Osteocyte (in vitro differentiated cells): ENCODE measurements at regions not wholly inside any gene's neighbourhood (a gene's known extent, or its start where the extent isn't known, plus 50 kb on each side); places are given as distances from the start of the nearest gene placed in this dataset.

ENCODE experiments used
- DNase-seq: peaks from one replicate; pipeline ENCODE4 v3.0.0; 2021; ENCODE audit warnings: mixed read lengths; ENCODE audit not compliant: unreplicated experiment; ENCODE audit errors: extremely low spot score
- H3K27ac Mint-ChIP-seq: one replicate; pipeline ENCODE4 v1.8.0; 2021; ENCODE audit warnings: mild to moderate bottlenecking, mixed read lengths; ENCODE audit not compliant: unreplicated experiment
- H3K27me3 Mint-ChIP-seq: one replicate; pipeline ENCODE4 v1.8.0; 2021; ENCODE audit warnings: mixed read lengths; ENCODE audit not compliant: unreplicated experiment
- H3K36me3 Mint-ChIP-seq: one replicate; pipeline ENCODE4 v1.8.0; 2021; ENCODE audit warnings: mixed read lengths; ENCODE audit not compliant: unreplicated experiment
- H3K4me1 Mint-ChIP-seq: one replicate; pipeline ENCODE4 v1.8.0; 2021; ENCODE audit warnings: mixed read lengths; ENCODE audit not compliant: unreplicated experiment
- H3K4me3 Mint-ChIP-seq: one replicate; pipeline ENCODE4 v1.8.0; 2021; ENCODE audit warnings: mild to moderate bottlenecking, moderate library complexity, mixed read lengths; ENCODE audit not compliant: unreplicated experiment
- H3K9me3 Mint-ChIP-seq: one replicate; pipeline ENCODE4 v1.8.0; 2021; ENCODE audit warnings: mixed read lengths; ENCODE audit not compliant: unreplicated experiment
- TF ChIP-seq, protein P1 (sequence below): fragments of 200-600 bp; sonication (generic); IDR thresholded peaks from 2 replicates; pipeline ENCODE4 v1.5.0; 2021; ENCODE audit warnings: antibody characterized with exemption, mild to moderate bottlenecking, moderate library complexity

DNA sequence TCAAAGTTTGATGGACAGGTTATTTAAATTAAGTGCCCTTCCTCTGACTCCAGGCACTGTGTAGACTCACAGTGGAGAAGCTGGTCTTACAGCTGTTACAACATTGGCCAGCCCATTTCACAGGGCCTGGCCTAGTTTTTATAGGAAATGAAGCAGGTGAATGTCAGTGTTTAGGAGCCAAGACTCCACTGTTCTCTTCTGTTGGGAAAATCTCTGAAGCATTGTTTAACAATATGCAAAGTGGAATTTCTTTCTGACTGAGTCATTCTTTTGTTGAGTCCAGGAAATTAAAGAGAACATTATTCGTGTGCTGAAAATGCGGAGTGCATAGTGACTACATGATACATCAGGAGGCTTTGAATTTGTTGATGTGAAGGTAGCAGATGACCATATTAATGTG is 64.7 kb downstream of the ARRDC4 start:
- Mint-ChIP-seq H3K27me3 (no peaks in the 10 kb centered on the region), H3K9me3 (no peaks in the 10 kb centered on the region), H3K27ac (no peak overlapping the region), H3K4me3 (no peak overlapping the region), H3K36me3 (no peaks in the 10 kb centered on the region), H3K4me1 (peaks cover 20% of the 10 kb centered on the region)
- DNase-seq: no peak
- TF ChIP-seq, protein P1, sequence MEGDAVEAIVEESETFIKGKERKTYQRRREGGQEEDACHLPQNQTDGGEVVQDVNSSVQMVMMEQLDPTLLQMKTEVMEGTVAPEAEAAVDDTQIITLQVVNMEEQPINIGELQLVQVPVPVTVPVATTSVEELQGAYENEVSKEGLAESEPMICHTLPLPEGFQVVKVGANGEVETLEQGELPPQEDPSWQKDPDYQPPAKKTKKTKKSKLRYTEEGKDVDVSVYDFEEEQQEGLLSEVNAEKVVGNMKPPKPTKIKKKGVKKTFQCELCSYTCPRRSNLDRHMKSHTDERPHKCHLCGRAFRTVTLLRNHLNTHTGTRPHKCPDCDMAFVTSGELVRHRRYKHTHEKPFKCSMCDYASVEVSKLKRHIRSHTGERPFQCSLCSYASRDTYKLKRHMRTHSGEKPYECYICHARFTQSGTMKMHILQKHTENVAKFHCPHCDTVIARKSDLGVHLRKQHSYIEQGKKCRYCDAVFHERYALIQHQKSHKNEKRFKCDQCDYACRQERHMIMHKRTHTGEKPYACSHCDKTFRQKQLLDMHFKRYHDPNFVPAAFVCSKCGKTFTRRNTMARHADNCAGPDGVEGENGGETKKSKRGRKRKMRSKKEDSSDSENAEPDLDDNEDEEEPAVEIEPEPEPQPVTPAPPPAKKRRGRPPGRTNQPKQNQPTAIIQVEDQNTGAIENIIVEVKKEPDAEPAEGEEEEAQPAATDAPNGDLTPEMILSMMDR: no peak

DNA sequence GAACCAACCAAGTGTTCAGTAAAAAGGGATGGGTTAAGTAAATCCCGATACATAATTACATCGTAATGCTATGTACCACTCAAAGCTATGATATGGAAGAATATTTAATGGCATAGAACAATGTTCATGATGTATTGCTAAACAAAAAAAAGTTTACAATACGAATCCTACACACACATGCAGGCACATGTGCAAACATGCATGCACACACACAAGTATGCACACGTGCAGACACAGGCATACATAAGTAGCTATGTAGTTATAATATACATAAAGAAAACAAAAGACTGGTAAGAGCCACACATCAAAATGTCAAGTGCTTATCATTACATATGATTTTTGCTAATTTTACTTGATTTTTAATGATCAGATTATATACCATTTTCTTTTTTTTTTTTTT is 74.2 kb downstream of the ARRDC4 start:
- H3K27me3 Mint-ChIP-seq: no peaks in the 10 kb centered on the region
- H3K36me3 Mint-ChIP-seq: no peaks in the 10 kb centered on the region
- no peak for DNase-seq
- no peak overlapping the region for H3K27ac Mint-ChIP-seq
- no peak overlapping the region for H3K4me3 Mint-ChIP-seq
- H3K4me1 Mint-ChIP-seq: peaks cover 3% of the 10 kb centered on the region
- TF ChIP-seq, protein P1: no peak
- no peaks in the 10 kb centered on the region for H3K9me3 Mint-ChIP-seq

DNA sequence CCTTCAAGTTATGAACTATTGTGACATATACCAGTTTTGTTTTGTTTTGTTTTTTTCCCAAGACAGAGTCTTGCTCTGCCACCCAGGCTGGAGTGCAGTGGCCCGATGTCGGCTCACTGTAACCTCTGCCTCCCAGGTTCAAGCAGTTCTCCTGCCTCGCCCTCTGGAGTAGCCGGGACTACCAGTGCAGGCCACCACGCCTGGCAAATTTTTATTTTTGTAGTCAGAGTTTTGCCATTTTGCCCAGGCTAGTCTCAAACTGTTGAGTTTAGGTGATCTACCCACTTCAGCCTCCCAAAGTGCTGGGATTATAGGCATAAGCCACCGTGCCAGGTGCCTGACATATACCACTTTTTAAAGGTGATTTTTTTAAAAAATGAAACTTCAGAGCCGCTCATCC is 74.6 kb downstream of the ARRDC4 start:
- TF ChIP-seq, protein P1: no peak
- no peaks in the 10 kb centered on the region for H3K9me3 Mint-ChIP-seq
- no peak overlapping the region for H3K27ac Mint-ChIP-seq

DNA sequence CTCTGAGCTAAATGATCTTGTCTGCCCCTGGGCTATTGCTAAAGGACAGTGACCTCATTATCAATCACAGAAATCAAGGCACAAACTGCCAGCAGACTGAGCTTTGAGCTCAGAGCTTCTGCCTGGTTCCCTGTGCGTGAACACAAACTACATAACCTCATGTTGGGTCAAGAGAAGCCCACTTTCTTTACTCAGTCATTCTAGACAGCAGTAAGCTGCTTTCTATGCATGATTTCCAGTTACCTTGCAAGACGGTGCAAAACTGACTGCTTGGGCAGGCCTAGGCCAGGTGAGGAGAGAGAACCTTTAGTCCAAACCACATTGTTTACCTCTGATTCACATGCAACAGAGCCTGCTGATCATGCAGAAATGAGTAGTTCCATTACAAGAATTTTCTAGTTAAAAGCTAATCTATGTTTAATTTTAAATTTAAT is 75.1 kb downstream of the ARRDC4 start:
- TF ChIP-seq, protein P1: no peak
- no peaks in the 10 kb centered on the region for H3K36me3 Mint-ChIP-seq
- H3K27ac Mint-ChIP-seq: no peak overlapping the region
- DNase-seq: no peak
- no peaks in the 10 kb centered on the region for H3K9me3 Mint-ChIP-seq
- no peak overlapping the region for H3K4me3 Mint-ChIP-seq
- H3K27me3 Mint-ChIP-seq: no peaks in the 10 kb centered on the region
- H3K4me1 Mint-ChIP-seq: peaks cover 3% of the 10 kb centered on the region

More for the DNA sequence above, 74.6 kb downstream of the ARRDC4 start:
- Mint-ChIP-seq H3K4me3 (no peak overlapping the region), H3K36me3 (no peaks in the 10 kb centered on the region), H3K4me1 (peaks cover 3% of the 10 kb centered on the region), H3K27me3 (no peaks in the 10 kb centered on the region)
- DNase-seq: no peak

DNA sequence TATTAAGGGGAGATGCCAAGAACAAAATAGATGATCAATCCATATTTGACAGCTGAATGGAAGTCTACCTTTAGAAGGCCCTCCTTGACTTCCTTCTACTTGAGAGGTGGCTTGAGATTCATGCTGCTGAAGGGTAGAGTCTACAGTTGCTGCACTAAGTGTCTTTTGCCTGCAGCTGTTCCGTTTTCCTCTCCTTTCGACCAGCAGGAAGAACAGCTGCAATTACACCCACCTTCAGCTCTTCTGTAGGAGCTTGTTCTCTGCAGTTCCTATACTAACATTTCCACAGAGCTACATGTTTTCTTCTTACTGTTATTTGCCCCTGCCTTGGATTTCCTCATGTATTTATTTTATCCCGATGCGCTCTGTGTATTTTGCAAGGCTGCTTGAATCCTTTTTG is 79.1 kb downstream of the ARRDC4 start:
- no peak overlapping the region for H3K4me3 Mint-ChIP-seq
- H3K27ac Mint-ChIP-seq: no peak overlapping the region
- no peaks in the 10 kb centered on the region for H3K36me3 Mint-ChIP-seq
- TF ChIP-seq, protein P1: no peak
- H3K9me3 Mint-ChIP-seq: no peaks in the 10 kb centered on the region
- H3K27me3 Mint-ChIP-seq: no peaks in the 10 kb centered on the region
- peaks cover 7% of the 10 kb centered on the region for H3K4me1 Mint-ChIP-seq
- DNase-seq: no peak
